Activated T-helper 17 cell treated with anti-CD3 and anti-CD28 coated beads, Interleukin-2, amount 50 U/mL, for 72 hours (primary cell): ENCODE measurements at regions not wholly inside any gene's neighbourhood (a gene's known extent, or its start where the extent isn't known, plus 50 kb on each side); places are given as distances from the start of the nearest gene placed in this dataset.

Source experiments
- ATAC-seq: fragments of 150-1000 bp; cut with Tn5 transposase; replicated peaks from 2 replicates; pipeline ENCODE4 v1.10.0; 2021; ENCODE audit warnings: mild to moderate bottlenecking, moderate library complexity
- H3K27ac Mint-ChIP-seq: one replicate; pipeline ENCODE4 v1.8.0; 2022; ENCODE audit warnings: mixed read lengths
- H3K27me3 Mint-ChIP-seq: one replicate; pipeline ENCODE4 v1.8.0; 2022; ENCODE audit warnings: mixed read lengths
- H3K36me3 Mint-ChIP-seq: one replicate; pipeline ENCODE4 v1.8.0; 2022; ENCODE audit warnings: low read depth, mild to moderate bottlenecking, mixed read lengths
- H3K4me1 Mint-ChIP-seq: one replicate; pipeline ENCODE4 v1.8.0; 2022; ENCODE audit warnings: mixed read lengths
- H3K4me3 Mint-ChIP-seq: one replicate; pipeline ENCODE4 v1.8.0; 2022; ENCODE audit warnings: mild to moderate bottlenecking, mixed read lengths
- H3K9me3 Mint-ChIP-seq: one replicate; pipeline ENCODE4 v1.8.0; 2022; ENCODE audit warnings: mixed read lengths

DNA sequence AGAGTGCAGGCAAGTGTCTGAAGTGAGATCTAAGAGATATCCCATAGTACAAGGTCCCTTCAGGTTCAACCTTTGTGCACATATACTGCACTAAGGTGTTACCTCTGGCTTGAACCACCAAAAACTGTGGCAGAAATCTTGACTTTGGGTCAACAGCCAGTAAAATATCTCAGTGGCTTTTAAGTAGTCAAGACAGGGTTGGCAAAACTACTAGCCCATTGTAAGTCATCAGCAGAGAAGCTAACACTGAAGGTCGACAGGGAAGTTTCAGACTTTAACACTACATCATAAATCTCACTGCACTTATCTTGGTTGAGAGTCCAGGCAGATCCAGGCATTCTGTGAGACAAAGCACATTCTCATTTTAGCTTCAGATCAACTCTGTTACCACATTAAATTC, 1684.7 kb downstream of the HACE1 start:
- H3K4me1 Mint-ChIP-seq = no peaks in the 10 kb centered on the region
- no peak for ATAC-seq
- no peaks in the 10 kb centered on the region for H3K27me3 Mint-ChIP-seq
- H3K4me3 Mint-ChIP-seq = no peak overlapping the region
- peaks cover 9% of the 10 kb centered on the region for H3K9me3 Mint-ChIP-seq
- H3K36me3 Mint-ChIP-seq = no peaks in the 10 kb centered on the region
- H3K27ac Mint-ChIP-seq = no peak overlapping the region

GRCh38 chr6:103167345-103168071, 1692.2 kb downstream of the HACE1 start:
- Mint-ChIP-seq H3K4me3 (no peak overlapping the region), H3K4me1 (no peaks in the 10 kb centered on the region), H3K27me3 (no peaks in the 10 kb centered on the region), H3K9me3 (peaks cover 10% of the 10 kb centered on the region), H3K36me3 (no peaks in the 10 kb centered on the region), H3K27ac (no peak overlapping the region)
- ATAC-seq = no peak

DNA sequence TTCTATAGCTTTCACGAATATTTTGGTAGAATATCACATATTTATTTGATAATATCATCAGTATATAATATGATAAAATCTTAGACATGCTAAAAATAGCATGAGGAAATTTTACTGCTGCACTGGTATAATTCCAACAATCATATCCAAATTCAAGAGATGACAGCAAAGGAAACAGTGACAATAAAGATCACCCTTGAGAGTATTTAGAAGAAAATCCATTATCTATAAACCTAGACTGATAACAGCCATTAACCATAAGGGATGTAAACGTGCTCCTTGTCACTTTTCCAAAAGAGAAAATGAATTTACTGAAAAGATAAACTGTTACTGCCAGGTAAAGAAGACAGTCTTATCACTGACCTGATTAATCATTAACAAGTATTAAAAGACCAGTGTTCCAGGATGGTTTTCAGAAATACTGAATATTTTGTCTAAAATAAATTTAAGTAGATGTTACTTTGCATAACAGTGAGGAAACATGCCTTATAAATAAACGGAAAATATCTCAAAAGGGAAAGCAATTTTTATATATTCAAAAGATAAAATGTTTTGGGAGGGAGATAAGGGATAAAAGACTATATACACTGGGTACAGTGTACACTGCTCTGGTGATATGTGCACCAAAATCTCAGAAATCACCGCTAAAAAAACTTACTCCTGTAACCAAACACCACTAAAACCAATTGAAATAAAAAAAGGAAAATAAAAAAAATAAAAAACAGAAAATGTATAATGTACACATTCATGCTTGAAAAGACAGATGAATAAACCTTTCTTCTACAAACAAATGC, 1704.7 kb downstream of the HACE1 start:
- no peaks in the 10 kb centered on the region for H3K9me3 Mint-ChIP-seq
- no peak overlapping the region for H3K27ac Mint-ChIP-seq
- H3K4me1 Mint-ChIP-seq = no peaks in the 10 kb centered on the region
- H3K36me3 Mint-ChIP-seq = no peaks in the 10 kb centered on the region
- H3K4me3 Mint-ChIP-seq = no peak overlapping the region
- no peaks in the 10 kb centered on the region for H3K27me3 Mint-ChIP-seq
- ATAC-seq = no peak

- Mint-ChIP-seq H3K27ac (no peak overlapping the region), H3K27me3 (no peaks in the 10 kb centered on the region), H3K4me3 (no peak overlapping the region), H3K36me3 (no peaks in the 10 kb centered on the region), H3K4me1 (no peaks in the 10 kb centered on the region), H3K9me3 (no peaks in the 10 kb centered on the region)
- no peak for ATAC-seq
These were observed 1706.7 kb downstream of the HACE1 start for GRCh38 chr6:103153016-103153415.

DNA sequence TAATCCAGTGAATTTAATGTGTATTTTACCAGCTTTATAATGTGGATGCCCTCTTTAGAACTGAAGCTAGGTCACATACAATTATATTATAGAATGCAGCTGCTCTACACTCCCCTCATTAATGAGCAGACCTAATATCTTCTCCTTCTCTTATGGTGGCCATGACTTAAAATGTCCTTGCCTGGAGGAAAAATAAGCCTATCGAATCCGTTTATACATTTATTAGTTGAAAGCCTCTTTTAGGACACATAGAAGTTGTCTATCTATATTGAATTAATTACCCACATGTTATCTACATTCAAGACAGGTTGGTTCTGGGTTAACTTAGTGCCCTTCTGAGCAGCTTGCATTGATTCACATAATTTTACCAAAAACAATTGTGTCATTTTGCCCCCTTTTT, 1716.8 kb downstream of the HACE1 start:
- no peaks in the 10 kb centered on the region for H3K27me3 Mint-ChIP-seq
- ATAC-seq = no peak
- H3K36me3 Mint-ChIP-seq = no peaks in the 10 kb centered on the region
- H3K4me1 Mint-ChIP-seq = no peaks in the 10 kb centered on the region
- no peak overlapping the region for H3K27ac Mint-ChIP-seq
- H3K4me3 Mint-ChIP-seq = no peak overlapping the region
- no peaks in the 10 kb centered on the region for H3K9me3 Mint-ChIP-seq

DNA sequence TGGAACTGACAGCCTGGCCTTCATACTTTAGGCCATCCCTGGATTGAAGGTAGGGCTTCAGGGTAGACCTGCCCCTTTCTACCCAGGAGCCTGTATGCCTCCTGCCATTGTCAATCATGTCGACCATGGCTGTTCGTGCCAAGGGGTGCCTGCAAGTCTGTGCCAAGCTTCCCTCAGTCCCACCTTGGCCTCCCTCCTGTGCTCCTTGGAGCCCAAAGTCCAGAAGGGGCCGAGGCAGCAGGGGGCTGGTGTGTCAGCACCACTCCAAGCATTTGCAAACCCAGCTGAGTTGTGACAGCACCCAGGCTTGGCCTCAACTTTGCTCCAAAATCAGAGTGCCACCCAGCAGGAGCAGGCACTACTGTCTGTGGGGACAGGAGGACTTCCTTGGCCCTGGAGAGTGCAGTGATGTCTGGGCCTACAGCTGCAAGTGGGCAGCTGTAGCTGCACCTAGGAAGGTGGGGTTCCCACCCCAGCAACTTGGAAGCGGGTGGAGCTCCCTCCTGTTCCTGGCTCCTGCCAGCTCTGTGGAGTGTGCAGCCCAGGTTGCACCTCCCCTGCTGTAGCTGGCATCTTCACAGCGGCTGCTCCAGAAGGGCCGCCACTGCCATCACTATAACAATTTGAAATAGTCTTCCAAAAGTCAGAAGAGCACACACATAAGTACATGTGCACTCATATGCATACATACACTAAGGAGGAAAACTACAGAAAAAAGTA, 1719.3 kb downstream of the HACE1 start:
- H3K27ac Mint-ChIP-seq = no peak overlapping the region
- no peak overlapping the region for H3K4me3 Mint-ChIP-seq

DNA sequence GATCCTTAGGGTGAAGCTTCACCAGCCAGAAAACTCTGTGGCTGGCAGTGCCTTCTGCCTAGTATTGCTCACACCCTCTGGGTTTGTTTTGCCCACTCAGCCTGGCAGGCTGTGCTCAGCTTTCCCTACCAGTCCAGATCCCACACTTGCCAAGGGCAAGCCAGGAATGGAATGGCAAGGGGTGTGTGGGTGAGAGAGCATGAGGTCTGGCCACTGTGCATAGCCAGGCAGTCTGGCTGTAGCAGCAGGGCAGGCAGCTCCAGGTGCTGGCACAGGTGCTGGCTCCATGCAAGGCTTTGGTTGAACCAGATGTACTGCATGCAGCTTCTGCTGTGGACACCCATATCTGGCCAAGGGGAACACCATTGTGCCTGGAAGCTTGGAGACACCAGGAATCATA, 1720.3 kb downstream of the HACE1 start:
- H3K27me3 Mint-ChIP-seq = no peaks in the 10 kb centered on the region
- H3K27ac Mint-ChIP-seq = no peak overlapping the region
- ATAC-seq = no peak
- H3K36me3 Mint-ChIP-seq = no peaks in the 10 kb centered on the region
- H3K9me3 Mint-ChIP-seq = no peaks in the 10 kb centered on the region
- H3K4me3 Mint-ChIP-seq = no peak overlapping the region
- H3K4me1 Mint-ChIP-seq = no peaks in the 10 kb centered on the region

More for the DNA sequence above, 1719.3 kb downstream of the HACE1 start:
- no peaks in the 10 kb centered on the region for H3K4me1 Mint-ChIP-seq
- no peaks in the 10 kb centered on the region for H3K36me3 Mint-ChIP-seq
- ATAC-seq = no peak
- no peaks in the 10 kb centered on the region for H3K9me3 Mint-ChIP-seq
- H3K27me3 Mint-ChIP-seq = no peaks in the 10 kb centered on the region

GRCh38 chr6:103124471-103124870, 1731.0 kb downstream of the GRIK2 start:
- H3K36me3 Mint-ChIP-seq = no peaks in the 10 kb centered on the region
- H3K27me3 Mint-ChIP-seq = no peaks in the 10 kb centered on the region
- H3K27ac Mint-ChIP-seq = no peak overlapping the region
- H3K9me3 Mint-ChIP-seq = no peaks in the 10 kb centered on the region
- no peak overlapping the region for H3K4me3 Mint-ChIP-seq
- no peaks in the 10 kb centered on the region for H3K4me1 Mint-ChIP-seq
- no peak for ATAC-seq

DNA sequence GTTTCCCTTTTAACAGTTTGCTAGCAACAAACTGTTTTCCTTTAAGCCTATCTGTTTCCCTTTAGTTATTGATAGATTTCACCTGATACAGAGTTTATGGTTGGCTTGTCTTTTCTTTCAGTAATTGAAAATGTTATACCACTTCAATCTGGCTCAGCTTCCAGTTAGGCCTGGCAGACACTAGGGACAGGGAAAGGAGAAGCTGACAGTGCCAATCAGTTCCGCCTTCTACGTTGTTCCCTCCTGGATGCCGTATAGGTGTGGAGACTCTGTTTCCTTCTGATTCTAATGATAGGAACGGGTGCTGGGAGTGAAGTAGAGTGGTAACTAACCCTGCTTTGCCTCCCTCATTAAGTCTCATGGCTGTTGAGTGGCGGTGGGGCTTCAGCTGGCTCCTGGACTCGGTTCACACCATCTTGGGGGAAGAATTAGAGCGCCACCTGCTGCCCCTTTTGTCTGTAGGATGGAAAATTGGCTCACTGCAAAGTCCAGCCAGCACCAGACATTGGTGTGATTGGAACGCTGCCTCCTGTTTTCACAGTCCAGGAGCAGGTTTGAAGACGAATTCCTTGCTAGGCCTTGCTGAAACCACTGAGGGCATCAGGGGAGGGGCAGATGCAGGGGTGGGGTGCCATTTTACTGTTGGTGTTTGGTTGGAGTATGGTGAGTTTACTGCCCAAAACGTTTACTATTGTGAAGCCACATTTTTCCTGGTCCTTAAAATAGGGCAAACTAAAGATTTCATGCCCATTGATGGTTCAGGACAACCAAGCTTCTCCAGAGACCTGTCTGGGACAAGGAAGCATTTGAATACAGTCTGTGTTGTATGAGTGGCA, 1729.5 kb downstream of the GRIK2 start:
- Mint-ChIP-seq H3K4me1 (no peaks in the 10 kb centered on the region), H3K27me3 (no peaks in the 10 kb centered on the region), H3K9me3 (no peaks in the 10 kb centered on the region), H3K36me3 (no peaks in the 10 kb centered on the region), H3K27ac (no peak overlapping the region), H3K4me3 (no peak overlapping the region)
- no peak for ATAC-seq

GRCh38 chr6:103119056-103119455, 1725.5 kb downstream of the GRIK2 start:
- H3K27ac Mint-ChIP-seq = no peak overlapping the region
- ATAC-seq = no peak
- no peaks in the 10 kb centered on the region for H3K4me1 Mint-ChIP-seq

GRCh38 chr6:103114582-103114981, 1721.1 kb downstream of the GRIK2 start:
- H3K27me3 Mint-ChIP-seq = no peaks in the 10 kb centered on the region
- H3K4me1 Mint-ChIP-seq = no peaks in the 10 kb centered on the region
- H3K9me3 Mint-ChIP-seq = peaks cover 9% of the 10 kb centered on the region
- H3K27ac Mint-ChIP-seq = no peak overlapping the region
- no peak for ATAC-seq
- no peaks in the 10 kb centered on the region for H3K36me3 Mint-ChIP-seq
- H3K4me3 Mint-ChIP-seq = no peak overlapping the region

More at GRCh38 chr6:103119056-103119455, 1725.5 kb downstream of the GRIK2 start:
- Mint-ChIP-seq H3K9me3 (peaks cover 3% of the 10 kb centered on the region), H3K4me3 (no peak overlapping the region), H3K36me3 (no peaks in the 10 kb centered on the region), H3K27me3 (no peaks in the 10 kb centered on the region)

GRCh38 chr6:103113416-103113815, 1719.9 kb downstream of the GRIK2 start:
- Mint-ChIP-seq H3K27me3 (no peaks in the 10 kb centered on the region), H3K4me3 (no peak overlapping the region), H3K27ac (no peak overlapping the region), H3K36me3 (no peaks in the 10 kb centered on the region), H3K4me1 (no peaks in the 10 kb centered on the region), H3K9me3 (peaks cover 9% of the 10 kb centered on the region)
- no peak for ATAC-seq

DNA sequence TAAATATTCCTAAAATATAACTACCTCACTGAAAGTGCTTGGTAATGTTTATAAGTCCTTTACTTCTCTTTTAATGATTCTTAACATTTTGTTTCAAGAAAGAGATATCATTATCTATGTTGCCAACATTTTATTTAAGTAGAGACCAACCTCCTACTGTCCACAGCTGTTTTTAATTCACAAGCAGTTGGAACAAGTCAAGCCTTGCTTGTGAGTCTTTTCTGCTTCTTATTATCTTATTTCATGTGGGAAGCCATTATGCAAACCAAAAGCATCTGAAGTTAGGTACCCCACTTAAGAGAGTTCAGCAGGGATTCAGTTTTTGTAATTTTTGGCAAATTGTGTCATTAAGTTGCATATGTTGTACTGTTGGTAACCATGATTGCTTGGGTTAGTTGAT, 1714.5 kb downstream of the GRIK2 start:
- Mint-ChIP-seq H3K4me1 (no peaks in the 10 kb centered on the region), H3K27me3 (no peaks in the 10 kb centered on the region), H3K4me3 (no peak overlapping the region), H3K27ac (no peak overlapping the region), H3K36me3 (no peaks in the 10 kb centered on the region), H3K9me3 (peaks cover 12% of the 10 kb centered on the region)
- no peak for ATAC-seq

- Mint-ChIP-seq H3K4me3 (no peak overlapping the region), H3K27me3 (no peaks in the 10 kb centered on the region), H3K27ac (no peak overlapping the region), H3K4me1 (no peaks in the 10 kb centered on the region), H3K9me3 (peaks cover 12% of the 10 kb centered on the region), H3K36me3 (no peaks in the 10 kb centered on the region)
- ATAC-seq = no peak
These were observed 1712.2 kb downstream of the GRIK2 start for GRCh38 chr6:103105686-103106085.
